ENCODE measurements at regions not wholly inside any gene's neighbourhood (a gene's known extent, or its start where the extent isn't known, plus 50 kb on each side); places are given as distances from the start of the nearest gene placed in this dataset.

DNA sequence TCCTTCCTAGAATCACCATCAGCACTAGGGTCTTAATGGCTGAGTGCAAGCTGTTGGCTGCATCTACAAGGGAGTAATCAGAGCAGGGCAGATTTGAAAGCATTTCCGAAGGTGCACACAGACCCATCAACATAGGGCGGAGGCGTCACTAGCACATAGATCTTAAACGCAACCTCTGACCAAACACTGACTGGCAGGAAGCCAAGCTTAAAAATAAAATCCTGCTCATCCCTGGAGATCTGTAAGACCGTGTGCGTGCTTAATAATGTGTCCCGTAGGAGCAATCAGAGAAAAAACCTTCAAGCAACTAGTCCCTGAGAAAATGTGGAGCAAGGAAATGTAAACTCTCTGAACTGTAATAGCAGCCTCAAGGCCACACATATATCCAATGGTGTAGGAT lies 470.5 kb downstream of the ETS1 start:
- no peak for TF ChIP-seq POLR2A (IDR thresholded peaks at IDR 0.05)
- TF ChIP-seq POLR2AphosphoS5 (IDR thresholded peaks at IDR 0.05) = no peak
- TF ChIP-seq, protein P1, sequence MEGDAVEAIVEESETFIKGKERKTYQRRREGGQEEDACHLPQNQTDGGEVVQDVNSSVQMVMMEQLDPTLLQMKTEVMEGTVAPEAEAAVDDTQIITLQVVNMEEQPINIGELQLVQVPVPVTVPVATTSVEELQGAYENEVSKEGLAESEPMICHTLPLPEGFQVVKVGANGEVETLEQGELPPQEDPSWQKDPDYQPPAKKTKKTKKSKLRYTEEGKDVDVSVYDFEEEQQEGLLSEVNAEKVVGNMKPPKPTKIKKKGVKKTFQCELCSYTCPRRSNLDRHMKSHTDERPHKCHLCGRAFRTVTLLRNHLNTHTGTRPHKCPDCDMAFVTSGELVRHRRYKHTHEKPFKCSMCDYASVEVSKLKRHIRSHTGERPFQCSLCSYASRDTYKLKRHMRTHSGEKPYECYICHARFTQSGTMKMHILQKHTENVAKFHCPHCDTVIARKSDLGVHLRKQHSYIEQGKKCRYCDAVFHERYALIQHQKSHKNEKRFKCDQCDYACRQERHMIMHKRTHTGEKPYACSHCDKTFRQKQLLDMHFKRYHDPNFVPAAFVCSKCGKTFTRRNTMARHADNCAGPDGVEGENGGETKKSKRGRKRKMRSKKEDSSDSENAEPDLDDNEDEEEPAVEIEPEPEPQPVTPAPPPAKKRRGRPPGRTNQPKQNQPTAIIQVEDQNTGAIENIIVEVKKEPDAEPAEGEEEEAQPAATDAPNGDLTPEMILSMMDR (IDR thresholded peaks at IDR 0.05) = no peak
- Histone ChIP-seq H3K27ac (no peak overlapping the region), H3K36me3 (no peaks in the 10 kb centered on the region), H3K4me3 (no peak overlapping the region), H3K27me3 (replicated peaks; ENCODE audit: insufficient read depth) (no peaks in the 10 kb centered on the region), H3K4me1 (replicated peaks) (no peaks in the 10 kb centered on the region), H3K9me3 (no peaks in the 10 kb centered on the region)
- DNase-seq (ENCODE audit: low spot score) = no peak
- intact Hi-C loops (cut with DNase I) = no loop called here
- WGBS = 20% methylated on average over 7 of the region's 7 CpGs

DNA sequence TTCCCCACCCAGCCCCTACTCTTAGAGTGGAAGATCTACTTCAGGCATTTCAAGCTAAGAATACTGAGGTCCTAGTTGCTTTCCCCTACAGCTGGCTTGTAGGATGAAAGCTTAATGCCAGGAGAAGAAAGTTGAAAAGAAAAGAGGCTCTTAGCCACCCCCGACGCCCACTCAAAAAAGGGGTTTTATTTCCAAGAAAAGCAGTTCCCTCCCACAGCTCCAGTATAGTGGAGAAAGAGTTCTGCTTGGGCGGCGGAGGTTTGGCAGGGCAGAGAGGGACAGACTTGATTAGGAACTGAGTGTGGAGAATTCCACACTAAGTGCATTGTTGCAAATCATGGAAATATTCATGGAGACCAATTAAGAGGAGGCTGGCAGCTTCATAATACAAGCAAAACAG lies 470.9 kb downstream of the ETS1 start:
- WGBS = 38% methylated on average over 4 of the region's 4 CpGs

DNA sequence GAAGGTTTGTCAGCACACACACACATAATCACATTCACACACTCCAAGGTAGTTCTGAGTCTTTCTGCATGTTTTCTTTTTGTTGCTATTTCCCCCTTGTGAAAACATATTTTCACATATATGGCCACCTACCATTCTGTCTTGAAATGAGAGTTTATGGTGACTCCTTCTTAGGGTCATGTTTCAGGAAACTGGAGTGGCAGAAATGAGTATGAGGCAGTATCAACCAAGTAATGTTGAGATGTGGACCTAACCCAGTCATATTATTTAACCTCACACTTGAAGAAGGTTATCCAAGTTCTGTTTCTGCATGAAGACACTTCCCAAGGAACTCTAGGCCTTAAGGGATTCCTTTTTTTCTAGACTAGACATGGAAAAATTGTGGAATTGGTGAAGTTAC lies 481.4 kb downstream of the ETS1 start:
- TF ChIP-seq POLR2AphosphoS5 (IDR thresholded peaks at IDR 0.05) (no peak), POLR2A (IDR thresholded peaks at IDR 0.05) (no peak)
- TF ChIP-seq, protein P1 (IDR thresholded peaks at IDR 0.05) = no peak
- no peaks in the 10 kb centered on the region for H3K36me3 ChIP-seq
- intact Hi-C loops (cut with DNase I) = no loop called here
- no peaks in the 10 kb centered on the region for H3K9me3 ChIP-seq
- H3K4me3 ChIP-seq = no peak overlapping the region
- no peak for DNase-seq (ENCODE audit: low spot score)
- H3K27ac ChIP-seq = no peak overlapping the region
- H3K27me3 ChIP-seq (replicated peaks; ENCODE audit: insufficient read depth) = no peaks in the 10 kb centered on the region
- H3K4me1 ChIP-seq (replicated peaks) = no peaks in the 10 kb centered on the region

More for the DNA sequence above, 470.9 kb downstream of the ETS1 start:
- DNase-seq (ENCODE audit: low spot score) = no peak
- no peaks in the 10 kb centered on the region for H3K4me1 ChIP-seq (replicated peaks)
- TF ChIP-seq POLR2A (IDR thresholded peaks at IDR 0.05) (no peak), POLR2AphosphoS5 (IDR thresholded peaks at IDR 0.05) (no peak)
- TF ChIP-seq, protein P1 (IDR thresholded peaks at IDR 0.05) = no peak
- intact Hi-C loops (cut with DNase I) = no loop called here
- no peaks in the 10 kb centered on the region for H3K9me3 ChIP-seq
- no peaks in the 10 kb centered on the region for H3K27me3 ChIP-seq (replicated peaks; ENCODE audit: insufficient read depth)
- H3K27ac ChIP-seq = no peak overlapping the region
- no peak overlapping the region for H3K4me3 ChIP-seq
- H3K36me3 ChIP-seq = no peaks in the 10 kb centered on the region

DNA sequence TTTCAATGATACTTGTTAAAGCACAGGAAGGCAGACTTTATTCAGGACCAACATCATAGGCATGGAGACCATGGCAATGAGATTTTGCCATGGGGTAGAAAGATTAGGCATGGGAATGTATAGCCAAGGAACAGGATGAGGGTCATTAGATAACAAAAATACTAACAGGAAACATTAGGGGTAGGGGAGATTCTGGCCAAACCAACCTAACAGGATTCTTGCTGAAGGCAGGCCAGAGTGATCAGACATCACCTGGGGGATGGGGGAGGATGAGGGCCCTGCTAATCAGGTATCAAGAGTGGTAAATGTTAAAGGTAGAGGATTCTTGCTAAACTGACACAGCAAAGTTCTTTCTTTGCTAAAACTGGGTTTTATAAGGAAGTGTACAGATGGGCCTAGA lies 481.8 kb downstream of the ETS1 start:
- Histone ChIP-seq H3K4me1 (replicated peaks) (no peaks in the 10 kb centered on the region), H3K36me3 (no peaks in the 10 kb centered on the region), H3K27ac (no peak overlapping the region), H3K27me3 (replicated peaks; ENCODE audit: insufficient read depth) (no peaks in the 10 kb centered on the region), H3K9me3 (no peaks in the 10 kb centered on the region), H3K4me3 (no peak overlapping the region)
- TF ChIP-seq, protein P1 (IDR thresholded peaks at IDR 0.05) = no peak
- intact Hi-C loops (cut with DNase I) = no loop called here
- no peak for DNase-seq (ENCODE audit: low spot score)

DNA sequence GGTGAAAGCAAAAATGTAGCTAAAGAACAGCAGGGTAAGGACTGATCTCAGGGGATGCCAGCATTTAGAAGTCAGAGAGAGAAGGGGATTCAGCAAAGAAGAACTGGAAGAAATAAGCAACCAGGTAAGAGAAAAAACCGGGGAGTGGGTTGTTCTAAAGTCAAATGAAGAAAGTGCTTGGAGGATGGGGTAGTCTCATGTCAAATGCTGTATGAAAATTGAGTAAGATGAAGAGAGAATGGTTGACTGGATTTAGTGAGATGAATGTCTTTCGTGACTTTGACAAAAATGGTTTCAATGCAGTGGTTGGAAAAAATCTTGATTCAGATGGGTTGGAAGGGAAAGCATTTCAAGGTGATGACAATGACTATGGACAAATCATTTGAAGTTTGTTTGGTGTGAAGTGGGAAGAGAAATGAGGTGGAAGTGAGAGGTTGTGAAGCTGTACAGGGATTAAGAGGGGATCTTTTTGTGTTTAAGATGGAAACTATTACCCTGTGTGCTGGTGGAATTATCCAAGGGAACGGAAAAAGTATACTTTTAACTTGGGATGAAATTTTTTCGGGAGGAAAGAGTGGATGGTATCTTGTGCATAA lies 484.0 kb downstream of the ETS1 start:
- no peak for TF ChIP-seq POLR2AphosphoS5 (IDR thresholded peaks at IDR 0.05)
- TF ChIP-seq, protein P1 (IDR thresholded peaks at IDR 0.05) = no peak
- no peak for TF ChIP-seq POLR2A (IDR thresholded peaks at IDR 0.05)
- no peak for DNase-seq (ENCODE audit: low spot score)
- 90% methylated on average over 4 of the region's 4 CpGs for WGBS
- no peaks in the 10 kb centered on the region for H3K9me3 ChIP-seq
- intact Hi-C loops (cut with DNase I) = no loop called here
- H3K27me3 ChIP-seq (replicated peaks; ENCODE audit: insufficient read depth) = no peaks in the 10 kb centered on the region
- H3K27ac ChIP-seq = no peak overlapping the region
- H3K4me3 ChIP-seq = no peak overlapping the region
- H3K36me3 ChIP-seq = no peaks in the 10 kb centered on the region
- H3K4me1 ChIP-seq (replicated peaks) = no peaks in the 10 kb centered on the region

All from prostate gland (tissue), 2 donors.